Neuronal stem cell (in vitro differentiated cells): ENCODE measurements at regions not wholly inside any gene's neighbourhood (a gene's known extent, or its start where the extent isn't known, plus 50 kb on each side); places are given as distances from the start of the nearest gene placed in this dataset.

Source experiments
- DNase-seq: peaks from one replicate; pipeline ENCODE4 v3.0.0-alpha.2; 2013; ENCODE audit warnings: low spot score
- H2AFZ ChIP-seq: one replicate; pipeline ENCODE4 v1.6.1; 2013; ENCODE audit warnings: mild to moderate bottlenecking, low read length, inconsistent platforms
- H2AK5ac ChIP-seq: 2 replicates; pipeline ENCODE4 v1.6.1; 2013; ENCODE audit warnings: low read depth, mild to moderate bottlenecking, inconsistent platforms, low read length, moderate library complexity, mixed read lengths
- H2BK120ac ChIP-seq: 2 replicates; pipeline ENCODE4 v1.6.1; 2013; ENCODE audit warnings: low read depth, mild to moderate bottlenecking, inconsistent platforms, low read length, moderate library complexity, mixed read lengths
- H2BK12ac ChIP-seq: one replicate; pipeline ENCODE4 v1.6.1; 2013; ENCODE audit warnings: low read length, inconsistent platforms
- H2BK15ac ChIP-seq: 2 replicates; pipeline ENCODE4 v1.6.1; 2013; ENCODE audit warnings: mild to moderate bottlenecking, low read length, inconsistent platforms, mixed read lengths
- H2BK5ac ChIP-seq: one replicate; pipeline ENCODE4 v1.6.1; 2013; ENCODE audit warnings: inconsistent platforms, mild to moderate bottlenecking, low read length, moderate library complexity
- H3K14ac ChIP-seq: one replicate; pipeline ENCODE4 v1.6.1; 2013; ENCODE audit warnings: low read length, inconsistent platforms
- H3K18ac ChIP-seq: 2 replicates; pipeline ENCODE4 v1.6.1; 2013; ENCODE audit warnings: low read length, inconsistent platforms
- H3K23ac ChIP-seq: 2 replicates; pipeline ENCODE4 v1.6.1; 2013; ENCODE audit warnings: low read depth, mild to moderate bottlenecking, mixed read lengths, low read length, inconsistent platforms; ENCODE audit not compliant: poor library complexity
- H3K27ac ChIP-seq: replicated peaks from 3 replicates; pipeline ENCODE4 v1.5.1; 2013; ENCODE audit warnings: low read length, inconsistent platforms
- H3K27me3 ChIP-seq, 3 experiments: 2 replicates each; pipeline ENCODE4 v1.6.1; 2013; ENCODE audit warnings: low read length in 3 of 3, mild to moderate bottlenecking in 2 of 3, inconsistent platforms in 1 of 3, low read depth in 1 of 3, mixed read lengths in 1 of 3, moderate library complexity in 1 of 3; ENCODE audit not compliant: control insufficient read depth in 3 of 3, insufficient read depth in 3 of 3
- H3K36me3 ChIP-seq, 2 donors: replicated peaks in 1 of 2; 2 replicates each; pipeline ENCODE4 v1.6.1; 2013; ENCODE audit warnings: low read length in 2 of 2; ENCODE audit not compliant: control insufficient read depth in 2 of 2, insufficient read depth in 2 of 2
- H3K4ac ChIP-seq: 2 replicates; pipeline ENCODE4 v1.6.1; 2013; ENCODE audit warnings: inconsistent platforms, mild to moderate bottlenecking, low read length, moderate library complexity
- H3K4me1 ChIP-seq, 2 donors: 1 replicate in 1 of 2; 2 replicates in 1 of 2; pipeline ENCODE4 v1.6.1; 2013; ENCODE audit warnings: low read length in 2 of 2, low read depth in 1 of 2; ENCODE audit not compliant: control insufficient read depth in 2 of 2, insufficient read depth in 1 of 2
- H3K4me2 ChIP-seq: one replicate; pipeline ENCODE4 v1.6.1; 2013; ENCODE audit warnings: mild to moderate bottlenecking, low read length, inconsistent platforms; ENCODE audit not compliant: insufficient read depth, poor library complexity, severe bottlenecking
- H3K4me3 ChIP-seq, 2 donors: 2 replicates each; pipeline ENCODE4 v1.5.1; 2013; ENCODE audit warnings: low read length in 2 of 2, mild to moderate bottlenecking in 2 of 2, inconsistent platforms in 1 of 2, moderate library complexity in 1 of 2
- H3K79me1 ChIP-seq: one replicate; pipeline ENCODE4 v1.6.1; 2013; ENCODE audit warnings: low read depth, mild to moderate bottlenecking, inconsistent platforms, low read length, moderate library complexity
- H3K9ac ChIP-seq: one replicate; pipeline ENCODE4 v1.6.1; 2013; ENCODE audit warnings: mild to moderate bottlenecking, low read depth, low read length, inconsistent platforms; ENCODE audit not compliant: poor library complexity
- H3K9me3 ChIP-seq, 2 donors: replicated peaks in 1 of 2; 2 replicates each; pipeline versions ENCODE3 to v1.6.1; 2013; ENCODE audit warnings: low read length in 2 of 2, mild to moderate bottlenecking in 2 of 2, inconsistent platforms in 1 of 2, low read depth in 1 of 2, mixed read lengths in 1 of 2, moderate library complexity in 1 of 2; ENCODE audit not compliant: control insufficient read depth in 2 of 2, insufficient read depth in 1 of 2
- H4K8ac ChIP-seq: one replicate; pipeline ENCODE4 v1.6.1; 2013; ENCODE audit warnings: low read depth, mild to moderate bottlenecking, inconsistent platforms, low read length, moderate library complexity
- H4K91ac ChIP-seq: one replicate; pipeline ENCODE4 v1.6.1; 2013; ENCODE audit warnings: low read length, low read depth, mild to moderate bottlenecking, inconsistent platforms; ENCODE audit not compliant: poor library complexity
- WGBS, 2 donors: extraction: QIAGEN DNeasy Blood & Tissue Kit; methylation state at CpG; one replicate each; pipeline ENCODE4 v1.1.7; 2013; ENCODE audit warnings: missing lambda C conversion rate in 2 of 2, mixed read lengths in 1 of 2; ENCODE audit not compliant: insufficient read length in 2 of 2, insufficient replicate concordance in 1 of 2; ENCODE audit errors: extremely low coverage in 2 of 2; 5-methylcytosine and 5-hydroxymethylcytosine counted together

- Histone ChIP-seq H3K27me3 (no peaks in the 10 kb centered on the region), H2AK5ac (no peak overlapping the region), H3K4me3 (no peak overlapping the region), H2BK5ac (no peak overlapping the region), H3K23ac (no peak overlapping the region), H3K4ac (no peak overlapping the region), H2BK12ac (no peak overlapping the region), H2AFZ (no peak overlapping the region), H3K9me3 (no peaks in the 10 kb centered on the region), H3K4me2 (no peak overlapping the region), H4K8ac (no peak overlapping the region), H3K79me1 (no peaks in the 10 kb centered on the region), H3K4me1 (peaks cover 3 to 4% of the 10 kb centered on the region in 2 donors), H3K27ac (no peak overlapping the region), H3K9ac (no peak overlapping the region), H3K18ac (no peak overlapping the region), H2BK120ac (no peak overlapping the region), H4K91ac (no peak overlapping the region), H2BK15ac (no peak overlapping the region), H3K36me3 (no peaks in the 10 kb centered on the region), H3K14ac (no peak overlapping the region)
- no CpG with 5 or more reads among the region's 5 CpGs for WGBS, 2 donors
- DNase-seq: no peak
These were observed 100.9 kb upstream of the IGFBP7 start for GRCh38 chr4:57211131-57211530.

- no peak overlapping the region for H2BK15ac ChIP-seq
- H3K36me3 ChIP-seq: no peaks in the 10 kb centered on the region
- H3K4me3 ChIP-seq: no peak overlapping the region
- H3K79me1 ChIP-seq: no peaks in the 10 kb centered on the region
- H3K27me3 ChIP-seq: no peaks in the 10 kb centered on the region
- no peak overlapping the region for H4K8ac ChIP-seq
- no peak overlapping the region for H4K91ac ChIP-seq
- peaks cover 5 to 11% of the 10 kb centered on the region in 2 donors for H3K4me1 ChIP-seq
- no peak overlapping the region for H2AFZ ChIP-seq
- H3K4me2 ChIP-seq: no peak overlapping the region
- H3K27ac ChIP-seq: no peak overlapping the region
- H3K14ac ChIP-seq: no peak overlapping the region
- H2BK12ac ChIP-seq: no peak overlapping the region
- H3K18ac ChIP-seq: no peak overlapping the region
- no peak overlapping the region for H2BK5ac ChIP-seq
- no peaks in the 10 kb centered on the region for H3K9me3 ChIP-seq
- H2BK120ac ChIP-seq: no peak overlapping the region
- no CpG with 5 or more reads among the region's 2 CpGs for WGBS, 2 donors
- no peak overlapping the region for H3K4ac ChIP-seq
- H2AK5ac ChIP-seq: no peak overlapping the region
- H3K23ac ChIP-seq: no peak overlapping the region
- no peak for DNase-seq
- H3K9ac ChIP-seq: no peak overlapping the region
These were observed 96.0 kb upstream of the IGFBP7 start for GRCh38 chr4:57206172-57206571.

- Histone ChIP-seq H2AFZ (no peak overlapping the region), H2BK120ac (no peak overlapping the region), H3K79me1 (no peaks in the 10 kb centered on the region), H3K9me3 (no peaks in the 10 kb centered on the region), H3K27me3 (no peaks in the 10 kb centered on the region), H3K36me3 (no peaks in the 10 kb centered on the region), H3K4me3 (no peak overlapping the region), H3K9ac (no peak overlapping the region), H2AK5ac (no peak overlapping the region), H3K27ac (no peak overlapping the region), H4K8ac (no peak overlapping the region), H3K14ac (no peak overlapping the region), H2BK5ac (no peak overlapping the region), H4K91ac (no peak overlapping the region), H3K4me1 (peaks cover 10 to 16% of the 10 kb centered on the region in 2 donors), H3K4me2 (no peak overlapping the region), H2BK12ac (no peak overlapping the region), H3K23ac (no peak overlapping the region), H3K18ac (no peak overlapping the region), H3K4ac (no peak overlapping the region), H2BK15ac (no peak overlapping the region)
- DNase-seq: no peak
- no CpG with 5 or more reads among the region's 1 CpG for WGBS, 2 donors
These were observed 95.4 kb upstream of the IGFBP7 start for GRCh38 chr4:57205580-57205979.

- Histone ChIP-seq H3K4ac (no peak overlapping the region), H2BK5ac (no peak overlapping the region), H3K18ac (no peak overlapping the region), H2BK15ac (no peak overlapping the region), H3K4me1 (peaks cover 6 to 9% of the 10 kb centered on the region in 2 donors), H2AK5ac (no peak overlapping the region), H2BK12ac (no peak overlapping the region), H3K4me2 (no peak overlapping the region), H3K14ac (no peak overlapping the region), H3K27me3 (no peaks in the 10 kb centered on the region), H3K4me3 (no peak overlapping the region), H3K27ac (no peak overlapping the region), H3K36me3 (no peaks in the 10 kb centered on the region), H3K23ac (no peak overlapping the region), H2BK120ac (no peak overlapping the region), H3K9me3 (no peaks in the 10 kb centered on the region), H3K9ac (no peak overlapping the region), H4K8ac (no peak overlapping the region), H3K79me1 (no peaks in the 10 kb centered on the region), H4K91ac (no peak overlapping the region), H2AFZ (peak overlapping the region; percentile 82)
- no peak for DNase-seq
- WGBS, 2 donors: no CpG with 5 or more reads among the region's 7 CpGs
These were observed 90.7 kb upstream of the IGFBP7 start for GRCh38 chr4:57200799-57201327.
